ENCODE measurements at regions not wholly inside any gene's neighbourhood (a gene's known extent, or its start where the extent isn't known, plus 50 kb on each side); places are given as distances from the start of the nearest gene placed in this dataset.

- Histone ChIP-seq H3K9me2 (ENCODE audit: insufficient read depth) (no peaks in the 10 kb centered on the region), H3K9ac (ENCODE audit: low read length) (no peak overlapping the region), H4K20me1 (ENCODE audit: insufficient read depth) (no peaks in the 10 kb centered on the region), H3K36me3 (ENCODE audit: control insufficient read depth in 1 of 2, insufficient read depth in 2 of 2, low read length in 2 of 2) (no peaks in the 10 kb centered on the region), H2AFZ (ENCODE audit: low read depth, low read length, poor library complexity, severe bottlenecking) (no peak overlapping the region), H3K27me3 (ENCODE audit: insufficient read depth, low read length) (no peaks in the 10 kb centered on the region), H3K4me3 (replicated peaks in 1 of 2; ENCODE audit: low read depth in 1 of 2, low read length in 2 of 2) (no peak overlapping the region), H3K4me2 (ENCODE audit: low read length) (no peak overlapping the region), H3K9me3 (ENCODE audit: control insufficient read depth in 1 of 2, insufficient read depth in 1 of 2, low read depth in 1 of 2, low read length in 2 of 2) (no peaks in the 10 kb centered on the region), H3K4me1 (ENCODE audit: control insufficient read depth in 1 of 2, insufficient read depth in 2 of 2, low read length in 2 of 2) (no peaks in the 10 kb centered on the region), H3K27ac (ENCODE audit: low read depth, low read length) (no peak overlapping the region), H3K79me2 (ENCODE audit: insufficient read depth, low read length) (no peaks in the 10 kb centered on the region)
- intact Hi-C loops (cut with micrococcal nuclease), result no loop called here
- POLR2A ChIA-PET, result no interaction called here
- TF ChIP-seq SRF (IDR thresholded peaks at IDR 0.05; ENCODE audit: low read depth) (no peak), EZH2phosphoT487 (IDR thresholded peaks at IDR 0.05; ENCODE audit: borderline replicate concordance) (no peak), REST (IDR thresholded peaks at IDR 0.05; ENCODE audit: low read depth) (no peak), SP1 (IDR thresholded peaks at IDR 0.05; ENCODE audit: low read depth) (no peak), FOSL1 (IDR thresholded peaks at IDR 0.05; ENCODE audit: low read depth) (no peak), ELF1 (IDR thresholded peaks at IDR 0.05; ENCODE audit: borderline replicate concordance, low read depth) (no peak), TCF7L2 (IDR thresholded peaks at IDR 0.05; ENCODE audit: borderline replicate concordance, extremely low read depth, insufficient read depth, insufficient read length) (no peak), SIN3A (IDR thresholded peaks at IDR 0.05; ENCODE audit: low read depth) (no peak), EGR1 (IDR thresholded peaks at IDR 0.05; ENCODE audit: low read depth) (no peak)
- ATAC-seq (no peak), DNase-seq (ENCODE audit: low read depth, low spot score) (no peak)
- no TSS peak for BruUV-seq (replicated peaks)
- CTCF ChIA-PET, result no interaction called here
- RAD21 ChIA-PET (ENCODE audit: low non-redundant PET in 1 of 2, low total read pairs in 2 of 2, uncharacterized antibody in 2 of 2, unreplicated experiment in 2 of 2), result no interaction called here
Observed at GRCh38 chr6:19749722-19750121, 87.4 kb upstream of the ID4 start.
